Body of pancreas (tissue), 4 donors: ENCODE measurements at regions not wholly inside any gene's neighbourhood (a gene's known extent, or its start where the extent isn't known, plus 50 kb on each side); places are given as distances from the start of the nearest gene placed in this dataset.

ENCODE experiments used
- ATAC-seq: fragments of 150-250 bp; one replicate; pipeline ENCODE4 v1.9.1; 2016
- DNase-seq, 4 donors: peaks; one replicate each; pipeline ENCODE4 v3.0.0-alpha.2; 2019
- H3K27ac ChIP-seq, 4 donors: fragments of 200-600 bp; sonication (generic); 1 replicate in 3 of 4; 2 replicates in 1 of 4; pipeline versions ENCODE4 v1.5.1 to v1.6.1; 2016 to 2019; ENCODE audit warnings: mild to moderate bottlenecking in 1 of 4, mixed read lengths in 1 of 4, moderate library complexity in 1 of 4
- H3K27me3 ChIP-seq, 2 donors: fragments of 200-600 bp; sonication (generic); one replicate each; pipeline ENCODE4 v1.6.0; 2016; ENCODE audit warnings: mild to moderate bottlenecking in 1 of 2
- H3K36me3 ChIP-seq, 2 donors: fragments of 200-600 bp; sonication (generic); replicated peaks in 1 of 2; 2 replicates each; pipeline ENCODE4 v1.5.1; 2016; ENCODE audit warnings: low read depth in 2 of 2; ENCODE audit not compliant: insufficient read depth in 1 of 2
- H3K4me1 ChIP-seq: fragments of 200-600 bp; sonication (generic); one replicate; pipeline ENCODE4 v1.6.0; 2016
- H3K4me3 ChIP-seq, 2 donors: fragments of 200-600 bp; sonication (generic); 1 replicate in 1 of 2; 2 replicates in 1 of 2; pipeline ENCODE4 v1.5.1; 2016 to 2019
- H3K9me3 ChIP-seq, 3 donors: fragments of 200-600 bp; sonication (generic); 1 replicate in 2 of 3; 2 replicates in 1 of 3; pipeline ENCODE4 v1.5.1; 2016
- POLR2A ChIP-seq, 3 donors: fragments of 450-650 bp; IDR thresholded peaks; one replicate each; pipeline ENCODE4 v1.6.1; 2016; ENCODE audit warnings: antibody characterized with exemption in 3 of 3, mild to moderate bottlenecking in 2 of 3
- WGBS, 2 donors: methylation state at CpG; one replicate each; pipeline ENCODE4 v1.1.5; 2017; 5-methylcytosine and 5-hydroxymethylcytosine counted together
- intact Hi-C: fragments of 100-400 bp; cut with DNase I; formaldehyde crosslinking; loops from one replicate; pipeline ENCODE4 v1.15.1; 2023
- TF ChIP-seq, protein P1 (sequence below), 7 experiments: fragments of 450-650 bp in 4 of 7; fragments of 200-600 bp in 3 of 7; sonication (generic) in 3 of 7; IDR thresholded peaks; one replicate each; pipeline ENCODE4 v1.5.1; 2016 to 2019; ENCODE audit warnings: antibody characterized with exemption in 7 of 7

DNA sequence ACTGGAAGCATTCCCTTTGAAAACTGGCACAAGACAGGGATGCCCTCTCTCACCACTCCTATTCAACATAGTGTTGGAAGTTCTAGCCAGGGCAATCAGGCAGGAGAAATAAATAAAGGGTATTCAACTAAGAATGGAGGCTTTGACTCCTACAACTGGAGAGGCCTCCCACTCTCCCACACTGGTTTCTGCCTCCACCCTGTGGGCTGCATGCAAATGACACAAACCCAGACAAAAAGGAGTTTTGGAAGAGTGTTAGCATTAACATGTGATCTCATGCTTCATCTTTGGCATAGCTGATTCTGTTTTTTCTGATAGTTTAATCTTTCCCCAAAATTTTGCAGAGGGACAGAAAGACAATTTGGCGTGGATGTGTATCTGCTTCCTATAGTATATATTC lies 80.8 kb upstream of the IQCM start:
- TF ChIP-seq, protein P1, sequence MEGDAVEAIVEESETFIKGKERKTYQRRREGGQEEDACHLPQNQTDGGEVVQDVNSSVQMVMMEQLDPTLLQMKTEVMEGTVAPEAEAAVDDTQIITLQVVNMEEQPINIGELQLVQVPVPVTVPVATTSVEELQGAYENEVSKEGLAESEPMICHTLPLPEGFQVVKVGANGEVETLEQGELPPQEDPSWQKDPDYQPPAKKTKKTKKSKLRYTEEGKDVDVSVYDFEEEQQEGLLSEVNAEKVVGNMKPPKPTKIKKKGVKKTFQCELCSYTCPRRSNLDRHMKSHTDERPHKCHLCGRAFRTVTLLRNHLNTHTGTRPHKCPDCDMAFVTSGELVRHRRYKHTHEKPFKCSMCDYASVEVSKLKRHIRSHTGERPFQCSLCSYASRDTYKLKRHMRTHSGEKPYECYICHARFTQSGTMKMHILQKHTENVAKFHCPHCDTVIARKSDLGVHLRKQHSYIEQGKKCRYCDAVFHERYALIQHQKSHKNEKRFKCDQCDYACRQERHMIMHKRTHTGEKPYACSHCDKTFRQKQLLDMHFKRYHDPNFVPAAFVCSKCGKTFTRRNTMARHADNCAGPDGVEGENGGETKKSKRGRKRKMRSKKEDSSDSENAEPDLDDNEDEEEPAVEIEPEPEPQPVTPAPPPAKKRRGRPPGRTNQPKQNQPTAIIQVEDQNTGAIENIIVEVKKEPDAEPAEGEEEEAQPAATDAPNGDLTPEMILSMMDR (IDR thresholded peaks at IDR 0.05) = peak in 3 of 7 experiments; percentile 8 to 15 (median 9)
- no peak for TF ChIP-seq POLR2A (IDR thresholded peaks at IDR 0.05)
- no peaks in the 10 kb centered on the region for H3K36me3 ChIP-seq
- 88 to 93% methylated on average over 1 of the region's 1 CpG for WGBS, 2 donors
- ATAC-seq = no peak
- no peak overlapping the region for H3K4me3 ChIP-seq
- no peak for DNase-seq
- H3K27ac ChIP-seq = no peak overlapping the region
- no peaks in the 10 kb centered on the region for H3K4me1 ChIP-seq
- no peaks in the 10 kb centered on the region for H3K27me3 ChIP-seq
- H3K9me3 ChIP-seq = no peaks in the 10 kb centered on the region
- intact Hi-C loops = no loop called here

- TF ChIP-seq, protein P1 (IDR thresholded peaks at IDR 0.05) = peak in 4 of 7 experiments; percentile 27 to 49 (median 35)
- no peak for TF ChIP-seq POLR2A (IDR thresholded peaks at IDR 0.05)
- Histone ChIP-seq H3K4me3 (no peak overlapping the region), H3K27me3 (no peaks in the 10 kb centered on the region), H3K4me1 (no peaks in the 10 kb centered on the region), H3K27ac (no peak overlapping the region), H3K9me3 (no peaks in the 10 kb centered on the region), H3K36me3 (no peaks in the 10 kb centered on the region)
- no peak for DNase-seq
- ATAC-seq = peak; percentile 42
- intact Hi-C loops = no loop called here
Measured at GRCh38 chr4:149897783-149898182, 82.1 kb upstream of the IQCM start.

- Histone ChIP-seq H3K27ac (no peak overlapping the region), H3K27me3 (no peaks in the 10 kb centered on the region), H3K9me3 (no peaks in the 10 kb centered on the region), H3K36me3 (no peaks in the 10 kb centered on the region), H3K4me1 (no peaks in the 10 kb centered on the region), H3K4me3 (no peak overlapping the region)
- intact Hi-C loops = no loop called here
- 65 to 68% methylated on average over 5 of the region's 5 CpGs for WGBS, 2 donors
- TF ChIP-seq POLR2A (IDR thresholded peaks at IDR 0.05) = no peak
- TF ChIP-seq, protein P1 (IDR thresholded peaks at IDR 0.05) = no peak
- DNase-seq (no peak), ATAC-seq (no peak)
Measured at GRCh38 chr4:149901128-149901527, 85.5 kb upstream of the IQCM start.

- Histone ChIP-seq H3K4me1 (no peaks in the 10 kb centered on the region), H3K27me3 (no peaks in the 10 kb centered on the region), H3K27ac (no peak overlapping the region), H3K36me3 (no peaks in the 10 kb centered on the region), H3K4me3 (no peak overlapping the region), H3K9me3 (no peaks in the 10 kb centered on the region)
- intact Hi-C loops = no loop called here
- no peak for ATAC-seq
- 51 to 59% methylated on average over 2 of the region's 2 CpGs for WGBS, 2 donors
- no peak for DNase-seq
- TF ChIP-seq, protein P1 (IDR thresholded peaks at IDR 0.05) = no peak
- TF ChIP-seq POLR2A (IDR thresholded peaks at IDR 0.05) = no peak
Measured at GRCh38 chr4:149902242-149902641, 86.6 kb upstream of the IQCM start.

DNA sequence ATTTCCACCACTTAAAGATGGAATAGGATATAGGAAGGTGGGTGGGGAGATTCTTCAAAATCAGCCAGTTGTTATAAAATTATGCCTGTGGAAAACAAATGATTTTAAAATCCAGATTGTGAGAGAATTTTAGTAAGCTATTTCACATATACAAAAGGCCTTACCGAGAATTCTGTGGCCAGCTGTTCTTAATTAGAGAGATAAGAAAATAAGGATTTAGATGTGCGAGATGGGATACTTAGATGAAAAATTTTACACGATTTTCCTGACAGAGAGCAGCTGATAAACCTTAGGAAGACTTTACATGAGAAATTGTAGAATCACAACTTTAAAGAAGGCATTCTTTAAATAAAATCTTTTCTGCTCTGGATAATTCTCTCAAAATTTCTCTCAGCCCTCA lies 94.5 kb upstream of the IQCM start:
- H3K9me3 ChIP-seq = no peaks in the 10 kb centered on the region
- no peak overlapping the region for H3K4me3 ChIP-seq

More for the DNA sequence above, 94.5 kb upstream of the IQCM start:
- H3K36me3 ChIP-seq = no peaks in the 10 kb centered on the region
- intact Hi-C loops = no loop called here
- no peak for DNase-seq
- WGBS, 2 donors = 65 to 69% methylated on average over 3 of the region's 3 CpGs
- H3K27me3 ChIP-seq = no peaks in the 10 kb centered on the region
- no peaks in the 10 kb centered on the region for H3K4me1 ChIP-seq
- H3K27ac ChIP-seq = no peak overlapping the region
- TF ChIP-seq, protein P1 (IDR thresholded peaks at IDR 0.05) = no peak
- TF ChIP-seq POLR2A (IDR thresholded peaks at IDR 0.05) = no peak
- no peak for ATAC-seq
